A549 (cell line): ENCODE measurements at regions not wholly inside any gene's neighbourhood (a gene's known extent, or its start where the extent isn't known, plus 50 kb on each side); places are given as distances from the start of the nearest gene placed in this dataset.
A peak's percentile ranks its signal among the peaks of the same experiment; 100 is the strongest.

Source experiments
- ATAC-seq, 2 experiments: fragments of 200-7000 bp in 1 of 2; fragments of >200 bp in 1 of 2; cut with Nextera tagmentation in 1 of 2; cut with Tn5 transposase in 1 of 2; 3 replicates each; pipeline versions ENCODE4 v1.8.0 to v1.9.1; 2018 to 2020; ENCODE audit warnings: mild to moderate bottlenecking in 1 of 2, moderate library complexity in 1 of 2
- CTCF ChIA-PET: fragments of 300-600 bp; sonication (Branson Sonifier 250); formaldehyde crosslinking; extraction: SDS; loops from one replicate; lab custom pipeline; 2021; ENCODE audit warnings: antibody characterized with exemption, inconsistent platforms; lab: Yijun Ruan, JAX
- POLR2A ChIA-PET: fragments of 350-600 bp; formaldehyde crosslinking; extraction: SDS; loops from one replicate; lab custom pipeline; 2021; ENCODE audit warnings: antibody characterized with exemption, inconsistent platforms; lab: Yijun Ruan, JAX
- DNase-seq, 2 experiments: peaks; one replicate each; pipeline versions ENCODE4 v3.0.0 to v3.0.0-alpha.2; 2011 to 2016; ENCODE audit warnings: low read depth in 1 of 2, low spot score in 1 of 2
- FAIRE-seq: peaks from 2 replicates; lab custom pipeline; 2011; peaks lifted over from hg19 to GRCh38; lab: Jason Lieb, UNC
- H3K27ac ChIP-seq, 2 experiments: fragments of >200 bp; sonication (Bioruptor Twin); formaldehyde crosslinking; 3 replicates each; pipeline ENCODE4 v1.5.1; 2016 to 2017
- H3K4me1 ChIP-seq: fragments of >200 bp; sonication (Bioruptor Twin); formaldehyde crosslinking; 3 replicates; pipeline ENCODE4 v1.6.1; 2016
- H3K4me2 ChIP-seq: fragments of >200 bp; sonication (Bioruptor Twin); formaldehyde crosslinking; 3 replicates; pipeline ENCODE4 v1.6.1; 2016
- H3K4me3 ChIP-seq: fragments of >200 bp; sonication (Bioruptor Twin); formaldehyde crosslinking; 3 replicates; pipeline ENCODE4 v1.5.1; 2016
- H3K9me3 ChIP-seq: fragments of >200 bp; sonication (Bioruptor Twin); formaldehyde crosslinking; 3 replicates; pipeline ENCODE4 v1.6.1; 2016
- CEBPB ChIP-seq, 2 experiments: fragments of >200 bp in 1 of 2; sonication (Bioruptor Twin) in 1 of 2; formaldehyde crosslinking in 1 of 2; IDR thresholded peaks; 2 replicates each; pipeline ENCODE4 v1.6.1; 2012 to 2016
- CHD2 ChIP-seq: fragments of 150-350 bp; IDR thresholded peaks from 2 replicates; pipeline ENCODE4 v1.6.1; 2014; ENCODE audit warnings: low read length; ENCODE audit not compliant: partially characterized antibody
- EHF ChIP-seq: fragments of 250-450 bp; sonication (Bioruptor Pico); IDR thresholded peaks from 2 replicates; pipeline ENCODE4 v1.5.0; 2020; ENCODE audit warnings: mild to moderate bottlenecking
- EP300 ChIP-seq, 2 experiments: fragments of >200 bp; sonication (Bioruptor Twin); formaldehyde crosslinking; IDR thresholded peaks; 2 replicates in 1 of 2; 3 replicates in 1 of 2; pipeline ENCODE4 v1.6.1; 2016 to 2017
- FOSL2 ChIP-seq, 2 experiments: fragments of 450-650 bp in 1 of 2; fragments of >200 bp in 1 of 2; sonication (Bioruptor Twin) in 1 of 2; formaldehyde crosslinking; IDR thresholded peaks; 2 replicates each; pipeline versions ENCODE4 v1.5.0 to v1.6.1; 2016 to 2020; ENCODE audit warnings: mild to moderate bottlenecking in 1 of 2, moderate library complexity in 1 of 2
- GATA3 ChIP-seq: IDR thresholded peaks from 2 replicates; pipeline ENCODE4 v1.6.1; 2012; ENCODE audit warnings: borderline replicate concordance
- HES2 ChIP-seq: fragments of >200 bp; sonication (Bioruptor Twin); formaldehyde crosslinking; IDR thresholded peaks from 2 replicates; pipeline ENCODE4 v1.6.1; 2016
- HEYL ChIP-seq: fragments of 250-450 bp; sonication (Bioruptor Pico); IDR thresholded peaks from 2 replicates; pipeline ENCODE4 v1.8.0; 2021; ENCODE audit warnings: mild to moderate bottlenecking, moderate library complexity
- JUNB ChIP-seq: fragments of >200 bp; sonication (Bioruptor Twin); formaldehyde crosslinking; IDR thresholded peaks from 2 replicates; pipeline ENCODE4 v1.6.1; 2016
- KDM1A ChIP-seq: fragments of 200-600 bp; sonication (generic); IDR thresholded peaks from 2 replicates; pipeline ENCODE4 v1.6.1; 2016; ENCODE audit warnings: low read depth, mild to moderate bottlenecking
- MAFK ChIP-seq: fragments of 450-650 bp; IDR thresholded peaks from 2 replicates; pipeline ENCODE4 v1.6.1; 2014; ENCODE audit not compliant: partially characterized antibody
- MAZ ChIP-seq: fragments of 150-350 bp; IDR thresholded peaks from 2 replicates; pipeline ENCODE4 v1.6.1; 2014; ENCODE audit warnings: antibody characterized with exemption, low read depth, low read length, borderline replicate concordance
- PBX3 ChIP-seq: IDR thresholded peaks from 2 replicates; pipeline ENCODE4 v1.6.1; 2012
- RCOR1 ChIP-seq: fragments of 150-350 bp; IDR thresholded peaks from 2 replicates; pipeline ENCODE4 v1.6.1; 2014; ENCODE audit warnings: antibody characterized with exemption, low read length, low read depth
- SMC3 ChIP-seq: fragments of >200 bp; sonication (Bioruptor Twin); formaldehyde crosslinking; IDR thresholded peaks from 3 replicates; pipeline ENCODE4 v1.6.1; 2018; ENCODE audit warnings: inconsistent platforms
- SREBF2 ChIP-seq: fragments of 450-650 bp; IDR thresholded peaks from 2 replicates; pipeline ENCODE4 v1.6.1; 2014; ENCODE audit warnings: mild to moderate bottlenecking, moderate library complexity
- TFCP2L1 ChIP-seq: fragments of 250-450 bp; sonication (Bioruptor Pico); IDR thresholded peaks from 2 replicates; pipeline ENCODE4 v1.5.0; 2021; ENCODE audit warnings: mild to moderate bottlenecking
- ZFP36 ChIP-seq: fragments of 450-650 bp; IDR thresholded peaks from 2 replicates; pipeline ENCODE4 v1.6.1; 2014; ENCODE audit warnings: borderline replicate concordance; ENCODE audit not compliant: partially characterized antibody
- ZNF302 ChIP-seq: fragments of 250-450 bp; sonication (Bioruptor Pico); IDR thresholded peaks from 2 replicates; pipeline ENCODE4 v1.9.0; 2021; ENCODE audit warnings: inconsistent platforms, mild to moderate bottlenecking, moderate library complexity
- WGBS: methylation state at CpG from one replicate; pipeline ENCODE4 v1.1.6; 2017; ENCODE audit errors: missing lambda C conversion rate; 5-methylcytosine and 5-hydroxymethylcytosine counted together
- TF ChIP-seq, protein P1 (sequence below): IDR thresholded peaks from 2 replicates; pipeline ENCODE4 v1.6.1; 2012
- TF ChIP-seq, protein P2 (sequence below): fragments of 200-600 bp; sonication (generic); IDR thresholded peaks from 2 replicates; pipeline ENCODE4 v1.6.1; 2016; ENCODE audit warnings: antibody characterized with exemption, mild to moderate bottlenecking, moderate library complexity

DNA sequence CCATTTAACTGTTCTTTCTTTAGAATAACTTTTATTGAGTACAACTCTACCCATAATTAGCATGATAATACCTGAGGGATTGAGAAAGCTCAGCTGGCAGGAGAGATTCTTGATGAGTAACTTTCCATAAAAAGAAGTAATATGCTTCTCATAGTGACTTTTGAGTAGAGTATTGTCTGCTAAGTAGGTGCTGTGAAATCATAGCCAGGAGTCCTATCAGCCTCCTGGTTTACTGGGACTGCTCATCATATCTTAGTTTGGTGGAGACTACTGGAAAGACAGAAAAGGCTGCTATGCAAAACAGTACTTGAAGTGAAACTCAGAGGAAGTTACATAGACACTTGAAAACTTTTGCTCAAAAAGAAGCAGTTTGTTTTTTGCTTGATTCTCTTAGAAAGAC lies 113.3 kb upstream of the ATP2B1 start (continued):
- TF ChIP-seq MAFK = no peak

DNA sequence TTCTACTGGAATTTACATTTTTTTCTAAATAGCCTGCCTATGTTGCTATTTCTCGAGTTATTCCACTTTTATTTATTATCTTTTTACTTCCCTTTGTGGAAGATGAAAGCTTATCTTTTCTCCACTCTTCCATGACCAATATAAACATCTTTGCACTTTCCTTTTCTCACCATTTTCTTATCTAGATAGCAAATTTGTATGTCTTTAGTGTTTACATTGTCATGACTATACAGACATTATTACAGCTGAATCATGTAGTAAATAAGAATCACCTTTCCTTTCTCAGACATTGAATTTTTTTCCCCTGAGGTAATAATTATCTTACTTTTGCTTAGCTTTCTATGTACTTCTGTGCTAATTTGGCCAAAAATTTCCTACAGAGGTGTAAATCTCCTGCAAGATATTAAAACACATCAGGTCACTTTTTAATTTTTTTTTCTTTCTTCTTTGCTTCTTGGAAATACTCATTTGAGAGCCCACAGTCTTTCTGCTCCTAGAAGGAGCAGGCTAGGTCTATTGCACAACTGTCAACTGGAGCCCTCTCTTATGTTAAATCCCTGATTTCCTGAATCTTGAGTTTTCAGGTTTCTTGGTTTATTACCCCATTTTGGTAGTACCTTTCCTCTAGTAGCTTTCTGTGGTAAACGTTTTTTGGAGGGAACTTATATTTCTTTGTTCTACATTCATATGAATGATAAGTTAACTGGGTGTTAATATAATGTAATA lies 109.0 kb upstream of the ATP2B1 start:
- ATAC-seq (peak; percentile 77 to 87; a peak in 5 of 6 replicates), FAIRE-seq (no peak), DNase-seq (peak in 1 of 2 experiments; percentile 53)
- peak overlapping the region; percentile 28 to 57; a peak in 5 of 6 replicates for H3K27ac ChIP-seq
- H3K4me1 ChIP-seq = peaks cover 22% of the 10 kb centered on the region
- no peak overlapping the region for H3K4me3 ChIP-seq
- no peaks in the 10 kb centered on the region for H3K9me3 ChIP-seq
- H3K4me2 ChIP-seq = peak overlapping the region; percentile 50
- WGBS = 3% methylated on average over 2 of the region's 2 CpGs
- POLR2A ChIA-PET = interaction anchor here (1.2 kb wide), 1 partner anchor 108 kb away, joined by 6 read pairs; the partner anchor contains the start of gene ATP2B1
- TF ChIP-seq HEYL (CRISPR knock-in tag) (no peak), GATA3 (peak; percentile 94), SREBF2 (no peak), MAZ (no peak), JUNB (peak; percentile 76), TFCP2L1 (CRISPR knock-in tag) (no peak), CEBPB (IDR thresholded peaks at IDR 0.05) (peak; percentile 84 to 91), FOSL2 (IDR thresholded peaks at IDR 0.05) (0 out of 2 replicates have a peak, but pooled peaks have one; percentile 38), FOSL2 (CRISPR knock-in tag; IDR thresholded peaks at IDR 0.05) (peak; percentile 95), ZNF302 (CRISPR knock-in tag) (no peak), EHF (no peak), ZFP36 (peak; percentile 71), MAFK (peak; percentile 40), KDM1A (no peak)
- TF ChIP-seq, protein P1, sequence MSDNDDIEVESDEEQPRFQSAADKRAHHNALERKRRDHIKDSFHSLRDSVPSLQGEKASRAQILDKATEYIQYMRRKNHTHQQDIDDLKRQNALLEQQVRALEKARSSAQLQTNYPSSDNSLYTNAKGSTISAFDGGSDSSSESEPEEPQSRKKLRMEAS = 0 out of 2 replicates have a peak, but pooled peaks have one; percentile 16
- CTCF ChIA-PET = interaction anchor here (0.5 to 1.1 kb wide), 3 partner anchors 58 to 259 kb away, joined by 3 read pairs; no protein-coding TSS in a partner anchor

GRCh38 chr12:89815225-89815624 lies 106.6 kb upstream of the ATP2B1 start:
- CTCF ChIA-PET = no interaction called here

More at GRCh38 chr12:89815225-89815624, 106.6 kb upstream of the ATP2B1 start:
- TF ChIP-seq CHD2 = no peak
- TF ChIP-seq SMC3 = no peak
- no peak for TF ChIP-seq RCOR1
- TF ChIP-seq PBX3 = no peak
- TF ChIP-seq SREBF2 = no peak
- TF ChIP-seq, protein P2, sequence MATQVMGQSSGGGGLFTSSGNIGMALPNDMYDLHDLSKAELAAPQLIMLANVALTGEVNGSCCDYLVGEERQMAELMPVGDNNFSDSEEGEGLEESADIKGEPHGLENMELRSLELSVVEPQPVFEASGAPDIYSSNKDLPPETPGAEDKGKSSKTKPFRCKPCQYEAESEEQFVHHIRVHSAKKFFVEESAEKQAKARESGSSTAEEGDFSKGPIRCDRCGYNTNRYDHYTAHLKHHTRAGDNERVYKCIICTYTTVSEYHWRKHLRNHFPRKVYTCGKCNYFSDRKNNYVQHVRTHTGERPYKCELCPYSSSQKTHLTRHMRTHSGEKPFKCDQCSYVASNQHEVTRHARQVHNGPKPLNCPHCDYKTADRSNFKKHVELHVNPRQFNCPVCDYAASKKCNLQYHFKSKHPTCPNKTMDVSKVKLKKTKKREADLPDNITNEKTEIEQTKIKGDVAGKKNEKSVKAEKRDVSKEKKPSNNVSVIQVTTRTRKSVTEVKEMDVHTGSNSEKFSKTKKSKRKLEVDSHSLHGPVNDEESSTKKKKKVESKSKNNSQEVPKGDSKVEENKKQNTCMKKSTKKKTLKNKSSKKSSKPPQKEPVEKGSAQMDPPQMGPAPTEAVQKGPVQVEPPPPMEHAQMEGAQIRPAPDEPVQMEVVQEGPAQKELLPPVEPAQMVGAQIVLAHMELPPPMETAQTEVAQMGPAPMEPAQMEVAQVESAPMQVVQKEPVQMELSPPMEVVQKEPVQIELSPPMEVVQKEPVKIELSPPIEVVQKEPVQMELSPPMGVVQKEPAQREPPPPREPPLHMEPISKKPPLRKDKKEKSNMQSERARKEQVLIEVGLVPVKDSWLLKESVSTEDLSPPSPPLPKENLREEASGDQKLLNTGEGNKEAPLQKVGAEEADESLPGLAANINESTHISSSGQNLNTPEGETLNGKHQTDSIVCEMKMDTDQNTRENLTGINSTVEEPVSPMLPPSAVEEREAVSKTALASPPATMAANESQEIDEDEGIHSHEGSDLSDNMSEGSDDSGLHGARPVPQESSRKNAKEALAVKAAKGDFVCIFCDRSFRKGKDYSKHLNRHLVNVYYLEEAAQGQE = no peak
- no peak for TF ChIP-seq HES2
- no peak for TF ChIP-seq EP300 (IDR thresholded peaks at IDR 0.05)
- TF ChIP-seq, all 56 proteins: peak for 0
- no peak overlapping the region for H3K27ac ChIP-seq
- WGBS = 91% methylated on average over 3 of the region's 3 CpGs
- no peak for FAIRE-seq
- no peak for DNase-seq
- ATAC-seq = no peak
- H3K4me1 ChIP-seq = peaks cover 22% of the 10 kb centered on the region
- POLR2A ChIA-PET = no interaction called here
- H3K4me2 ChIP-seq = no peak overlapping the region
- no peaks in the 10 kb centered on the region for H3K9me3 ChIP-seq
- H3K4me3 ChIP-seq = no peak overlapping the region
